DMS 273 treated with DMSO at 0.1 percent for 48 hours (cell line): ENCODE measurements at regions not wholly inside any gene's neighbourhood (a gene's known extent, or its start where the extent isn't known, plus 50 kb on each side); places are given as distances from the start of the nearest gene placed in this dataset.
"Not testable (repeated sequence)": the region's sequence is repeated elsewhere in the genome, so short reads cannot be mapped to it uniquely, and the experiment has no call there.

Experiments
- DNase-seq: peaks from one replicate; lab custom pipeline; 2025; lab: John Stamatoyannopoulos, UW

- no peak for DNase-seq
Measured at GRCh38 chr18:22044474-22045220, 124.7 kb upstream of the GATA6 start.

DNA sequence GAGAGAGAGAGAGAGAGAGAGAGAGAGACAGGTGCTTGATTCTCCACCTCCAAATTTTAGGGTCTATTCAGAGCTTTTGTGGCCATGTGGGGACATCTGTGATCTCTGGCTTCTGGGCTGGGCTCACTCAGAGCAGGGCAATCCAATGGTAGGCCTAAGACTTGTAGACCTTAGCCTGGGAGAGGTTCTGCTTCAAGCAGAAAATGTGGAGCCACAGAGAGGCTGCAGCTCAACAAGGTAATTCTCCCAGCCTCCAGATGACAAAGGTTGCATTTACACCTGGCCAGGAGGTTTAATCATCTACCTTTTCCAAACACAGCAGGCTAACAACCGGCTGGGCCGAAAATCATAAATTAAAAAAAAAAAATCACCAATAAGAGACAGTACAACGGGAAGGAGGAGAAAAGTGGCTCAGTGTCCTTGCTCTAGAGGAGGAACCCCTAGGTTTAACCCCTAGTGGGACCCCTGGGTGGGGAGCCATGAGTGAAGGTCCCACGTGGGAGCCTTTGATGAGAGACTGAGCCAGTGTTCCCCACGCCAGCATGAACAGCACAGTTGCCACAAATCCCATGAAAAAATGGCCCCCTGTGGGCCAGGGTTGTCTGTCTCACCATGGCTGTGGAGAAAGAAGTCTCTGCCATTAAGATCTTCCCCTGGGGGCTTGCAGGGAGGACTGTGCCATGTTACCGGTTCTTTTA, 124.0 kb upstream of the GATA6 start:
- no peak for DNase-seq

GRCh38 chr18:22046473-22046872, 122.9 kb upstream of the GATA6 start:
- no peak for DNase-seq

GRCh38 chr18:22047485-22047884, 121.9 kb upstream of the GATA6 start:
- no peak for DNase-seq

GRCh38 chr18:22048221-22048620, 121.2 kb upstream of the GATA6 start:
- no peak for DNase-seq

DNA sequence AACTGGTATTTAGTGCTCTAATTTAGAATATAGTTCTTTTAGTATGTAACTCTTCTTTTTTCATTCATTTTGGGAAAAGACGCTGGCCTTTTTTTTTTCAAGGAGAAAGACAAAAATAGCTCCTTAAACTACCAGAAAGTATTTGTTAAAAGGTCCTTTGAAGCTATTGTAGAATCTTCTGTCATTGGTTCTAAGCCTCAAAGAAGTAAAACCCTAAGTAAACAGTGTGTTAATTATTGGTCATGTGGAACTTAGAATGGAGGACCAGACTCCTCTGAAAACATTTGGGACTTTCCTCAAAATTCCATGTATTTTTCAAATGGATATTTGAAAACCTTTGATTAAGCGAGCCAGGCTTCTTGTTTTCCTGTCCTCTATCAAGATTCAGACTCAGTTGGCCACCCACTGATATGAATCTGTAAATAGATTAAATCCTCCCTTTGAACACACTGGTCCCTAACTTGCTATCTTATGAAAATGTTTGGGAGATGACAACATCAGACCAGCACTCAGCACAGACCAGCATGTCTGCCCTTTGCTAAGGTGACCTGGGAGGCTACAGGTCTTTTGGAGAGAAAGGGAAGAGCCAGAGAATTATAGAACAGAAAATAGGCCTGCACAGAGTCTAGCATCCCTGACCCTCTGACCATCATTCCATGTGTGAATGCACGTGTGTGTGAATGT, 120.3 kb upstream of the GATA6 start:
- no peak for DNase-seq

DNA sequence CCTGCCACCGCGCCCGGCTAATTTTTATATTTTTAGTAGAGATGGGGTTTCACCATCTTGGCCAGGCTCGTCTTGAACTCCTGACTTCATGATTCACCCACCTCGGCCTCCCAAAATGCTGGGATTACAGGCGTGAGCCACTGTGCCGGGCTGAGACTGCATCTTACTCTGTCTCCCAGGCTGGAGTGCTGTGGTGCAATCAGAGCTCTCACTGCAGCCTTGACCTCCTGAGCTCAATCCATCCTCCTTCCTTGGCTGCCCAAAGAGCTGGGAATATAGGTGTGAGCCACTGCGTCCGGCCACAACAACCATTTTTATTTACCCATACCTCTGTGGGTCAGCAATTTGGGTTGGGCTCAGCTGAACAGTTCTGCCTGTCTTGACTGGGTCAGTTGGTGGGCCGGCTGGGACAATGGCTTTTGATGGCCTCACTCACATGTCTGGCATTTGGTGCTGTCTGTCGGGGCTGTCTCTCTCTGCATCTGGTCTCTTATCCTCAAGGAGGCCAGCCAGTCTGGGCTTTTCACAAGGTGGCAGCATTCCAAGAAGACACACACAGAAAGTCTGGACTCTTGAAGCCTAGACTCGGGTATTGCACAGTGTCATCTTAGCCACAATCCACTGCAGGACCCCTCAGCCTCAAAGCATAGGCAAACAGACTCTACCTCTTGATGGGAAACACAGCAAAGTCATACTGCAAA, 116.8 kb upstream of the GATA6 start:
- DNase-seq = no peak

DNA sequence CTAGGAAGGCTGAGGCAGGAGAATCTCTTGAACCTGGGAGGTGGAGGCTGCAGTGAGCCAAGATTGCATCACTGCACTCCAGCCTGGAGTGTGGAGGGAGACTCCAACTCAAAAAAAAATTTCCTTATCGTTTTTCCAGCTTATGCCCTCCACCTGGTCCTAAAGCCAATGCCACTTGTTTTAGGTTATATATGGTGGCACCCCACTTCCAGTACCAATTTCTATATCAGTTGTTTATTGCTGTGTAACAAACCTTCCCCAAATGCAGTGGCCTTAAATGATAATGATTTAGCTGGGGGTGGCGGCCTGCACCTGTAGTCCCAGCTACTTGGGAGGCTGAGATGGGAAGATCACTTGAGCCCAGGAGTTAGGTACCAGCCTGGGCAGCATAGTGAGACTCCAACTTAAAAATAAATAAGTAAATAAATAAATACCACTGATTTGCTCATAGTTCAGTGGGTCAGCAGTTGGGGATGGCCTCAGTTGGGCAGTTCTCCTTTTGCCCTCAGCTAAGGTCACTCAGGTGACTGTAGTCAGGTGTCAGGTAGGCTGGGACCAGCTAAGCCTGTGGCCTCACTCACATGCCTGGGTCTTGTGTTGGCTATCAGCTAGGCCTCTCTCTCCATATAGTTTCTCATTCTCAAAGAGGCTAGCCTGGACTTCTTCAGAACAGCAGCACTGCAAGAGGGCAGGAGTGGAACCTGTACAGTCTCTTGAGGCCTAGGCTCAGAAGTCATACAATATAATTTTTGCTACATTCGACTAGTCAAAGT, 113.7 kb upstream of the GATA6 start:
- no peak for DNase-seq

DNA sequence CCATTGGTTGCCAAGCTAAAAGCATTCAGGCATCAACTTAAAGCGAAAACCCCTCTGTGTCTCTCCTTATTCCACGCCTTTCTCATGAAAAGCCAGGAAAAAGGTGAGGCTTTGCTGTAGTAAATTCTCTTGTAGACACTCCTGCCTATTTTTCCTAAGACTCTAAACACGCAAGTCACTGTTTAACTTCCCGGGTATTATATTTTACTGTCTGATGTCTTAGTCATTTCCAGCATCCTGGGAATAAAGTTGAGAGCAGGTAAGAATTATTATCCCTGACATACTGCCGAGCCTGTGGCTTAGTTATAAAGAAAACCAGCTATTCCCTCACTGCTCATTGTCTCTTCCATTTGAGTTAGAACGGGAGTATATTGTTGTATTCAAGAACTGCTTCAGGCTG, 112.4 kb upstream of the GATA6 start:
- DNase-seq = no peak

DNA sequence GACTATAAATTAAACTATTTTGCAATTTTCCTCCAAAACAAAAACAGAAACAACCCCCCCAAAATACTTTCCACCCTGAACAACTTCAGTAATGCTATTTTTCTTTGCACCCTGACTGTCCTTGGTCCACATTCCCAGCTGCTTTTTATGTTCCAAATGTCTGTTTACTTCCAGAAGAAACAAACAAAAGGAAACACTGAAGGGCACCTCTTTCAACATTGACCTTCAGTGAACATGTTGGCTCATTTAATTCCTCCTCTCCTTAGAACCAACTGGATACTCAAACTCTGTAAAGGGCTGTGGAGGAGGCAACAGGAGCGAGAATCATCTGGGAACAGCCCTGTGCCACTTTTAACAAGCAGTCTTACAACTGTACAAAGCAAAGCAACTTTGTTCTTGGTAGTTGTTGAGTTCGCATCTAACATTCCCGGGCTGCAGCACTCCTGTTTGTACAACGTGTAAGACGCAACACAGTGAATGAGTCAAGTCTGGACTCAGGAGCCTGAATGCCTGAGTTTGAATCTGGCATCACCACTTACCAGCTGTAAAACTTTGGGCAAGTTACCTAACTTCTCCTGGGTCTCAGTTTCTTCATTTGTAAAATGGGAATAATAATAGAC, 111.4 kb upstream of the GATA6 start:
- DNase-seq = no peak

- no peak for DNase-seq
Measured at GRCh38 chr18:22060361-22060760, 109.0 kb upstream of the GATA6 start.

DNA sequence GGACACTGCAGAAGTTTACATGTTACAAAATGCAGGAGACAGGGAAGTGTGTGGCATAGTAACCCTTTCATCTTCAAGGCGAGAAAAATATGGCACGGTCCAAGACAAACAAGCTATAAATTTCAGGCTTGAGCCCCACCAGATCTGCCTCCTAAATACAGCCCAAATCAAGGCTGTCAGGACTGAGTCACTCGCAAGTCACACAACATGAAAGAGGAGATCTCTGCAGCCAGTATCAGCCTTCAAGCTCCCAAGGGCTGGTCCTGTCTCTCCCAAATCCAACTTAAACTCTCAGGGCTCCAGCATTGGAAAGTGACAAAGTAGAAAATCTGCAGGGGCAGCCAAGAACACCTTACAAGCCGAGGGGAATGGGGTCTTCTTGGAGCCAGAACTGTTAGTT, 106.3 kb upstream of the GATA6 start:
- DNase-seq = no peak

GRCh38 chr18:22063672-22064071, 105.7 kb upstream of the GATA6 start:
- no peak for DNase-seq

- no peak for DNase-seq
Measured at GRCh38 chr18:22064581-22064980, 104.8 kb upstream of the GATA6 start.

- DNase-seq = no peak
Measured at GRCh38 chr18:22065311-22065710, 104.1 kb upstream of the GATA6 start.

DNA sequence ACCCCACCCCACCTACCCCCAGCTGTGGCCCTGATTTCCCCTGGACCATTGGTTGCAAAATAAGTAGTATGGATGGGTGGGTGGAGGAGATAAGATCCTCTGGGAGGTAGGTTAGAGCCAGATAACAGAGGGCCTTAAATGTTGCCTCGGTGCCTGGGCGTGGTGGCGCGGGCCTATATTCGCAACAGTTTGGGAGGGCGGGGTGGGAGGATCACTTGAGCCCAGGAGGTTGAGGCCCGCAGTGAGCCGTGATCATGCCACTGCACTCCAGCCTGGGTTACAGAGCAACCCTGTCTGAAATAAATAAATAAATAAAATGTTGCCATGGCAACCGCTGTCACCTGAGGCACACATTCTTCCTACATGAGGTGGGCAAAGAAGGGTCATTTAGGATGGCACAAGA, 103.3 kb upstream of the GATA6 start:
- DNase-seq = no peak

DNA sequence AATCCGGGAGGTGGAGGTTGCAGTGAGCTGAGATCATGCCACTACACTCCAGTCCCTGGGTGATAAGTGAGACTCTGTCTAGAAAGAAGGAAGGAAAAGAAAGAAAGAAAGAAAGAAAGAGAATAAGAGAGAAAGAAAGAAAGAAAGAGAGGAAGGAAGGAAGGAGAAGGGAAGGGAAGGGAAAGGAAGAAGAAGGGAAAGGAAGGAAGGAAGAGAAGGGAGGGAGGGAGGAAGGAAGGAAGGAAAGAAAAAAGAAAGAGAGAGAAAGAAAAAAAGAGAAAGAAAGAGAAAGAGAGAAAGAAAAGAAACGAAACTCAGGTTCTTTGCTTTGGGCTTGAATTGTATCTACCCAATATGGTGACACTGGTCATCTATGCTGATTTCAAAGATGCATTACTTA, 102.3 kb upstream of the GATA6 start:
- DNase-seq = no peak

- no peak for DNase-seq
Measured at GRCh38 chr18:22067682-22068081, 101.7 kb upstream of the GATA6 start.

- not testable (repeated sequence) for DNase-seq
Measured at GRCh38 chr18:22068784-22069183, 100.6 kb upstream of the GATA6 start.

GRCh38 chr18:22069916-22070315, 99.5 kb upstream of the GATA6 start:
- no peak for DNase-seq

DNA sequence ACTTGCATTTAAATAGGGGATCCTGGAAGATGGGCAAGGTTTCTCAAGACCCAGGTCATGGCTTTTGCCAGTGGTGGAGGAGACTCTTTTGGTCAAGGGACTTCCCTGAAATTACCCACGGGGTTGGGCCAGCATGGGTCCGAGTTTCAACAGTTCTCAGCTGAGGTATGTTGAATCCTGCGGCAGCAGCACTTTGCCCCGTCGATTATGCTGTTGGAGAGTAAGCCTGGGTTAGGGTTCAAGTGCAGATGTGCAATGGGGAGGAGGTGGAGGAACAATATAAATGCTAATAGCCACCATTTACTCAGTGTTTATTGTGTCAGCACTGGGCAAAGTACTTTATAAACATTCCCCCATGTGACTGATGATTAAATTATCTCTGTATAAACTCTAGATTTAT, 96.0 kb upstream of the GATA6 start:
- no peak for DNase-seq
